Activated T-cell treated with anti-CD3 and anti-CD28 coated beads, Interleukin-2, amount 50 U/mL, for 72 hours (primary cell): ENCODE measurements at regions not wholly inside any gene's neighbourhood (a gene's known extent, or its start where the extent isn't known, plus 50 kb on each side); places are given as distances from the start of the nearest gene placed in this dataset.
A peak's percentile ranks its signal among the peaks of the same experiment; 100 is the strongest.

Experiments used
- ATAC-seq, 2 donors: fragments of 150-1000 bp; cut with Tn5 transposase; replicated peaks in 1 of 2; 2 replicates each; pipeline ENCODE4 v1.10.0; 2021; ENCODE audit warnings: moderate library complexity in 2 of 2, mild to moderate bottlenecking in 1 of 2
- DNase-seq, 2 donors: peaks; one replicate each; pipeline ENCODE4 v3.0.0; 2021 to 2022; ENCODE audit warnings: mixed read lengths in 1 of 2
- H3K27ac Mint-ChIP-seq: one replicate; pipeline ENCODE4 v1.8.0; 2022; ENCODE audit warnings: mild to moderate bottlenecking, moderate library complexity, mixed read lengths
- H3K27me3 Mint-ChIP-seq: one replicate; pipeline ENCODE4 v1.8.0; 2022; ENCODE audit warnings: low read depth, mixed read lengths
- H3K36me3 Mint-ChIP-seq, 2 donors: one replicate each; pipeline ENCODE4 v1.8.0; 2022; ENCODE audit warnings: mixed read lengths in 2 of 2, mild to moderate bottlenecking in 1 of 2; ENCODE audit not compliant: insufficient read depth in 2 of 2
- H3K4me1 Mint-ChIP-seq: one replicate; pipeline ENCODE4 v1.8.0; 2022; ENCODE audit warnings: low read depth, mixed read lengths
- H3K4me3 Mint-ChIP-seq, 2 donors: one replicate each; pipeline ENCODE4 v1.8.0; 2022; ENCODE audit warnings: mild to moderate bottlenecking in 2 of 2, mixed read lengths in 2 of 2, moderate library complexity in 2 of 2
- H3K9me3 Mint-ChIP-seq, 2 donors: one replicate each; pipeline ENCODE4 v1.8.0; 2022; ENCODE audit warnings: mixed read lengths in 2 of 2

GRCh38 chr14:22084393-22085281 lies 411.0 kb upstream of the OR4E1 start:
- Mint-ChIP-seq H3K9me3 (no peaks in the 10 kb centered on the region), H3K27ac (peak overlapping the region; percentile 38), H3K27me3 (no peaks in the 10 kb centered on the region), H3K4me3 (peak overlapping the region; percentile 50 to 77), H3K4me1 (peaks cover 24% of the 10 kb centered on the region), H3K36me3 (no peaks in the 10 kb centered on the region)
- DNase-seq (peak in 1 of 2 donors; percentile 30), ATAC-seq (peak; percentile 41 to 58)

- no peaks in the 10 kb centered on the region for H3K9me3 Mint-ChIP-seq
- ATAC-seq (no peak), DNase-seq (no peak)
- H3K4me3 Mint-ChIP-seq, result peak overlapping the region in 1 of 2 donors; percentile 16
- H3K4me1 Mint-ChIP-seq, result peaks cover 31% of the 10 kb centered on the region
- no peaks in the 10 kb centered on the region for H3K27me3 Mint-ChIP-seq
- no peak overlapping the region for H3K27ac Mint-ChIP-seq
- no peaks in the 10 kb centered on the region for H3K36me3 Mint-ChIP-seq
These were observed 407.7 kb upstream of the OR4E1 start for GRCh38 chr14:22081337-22081736.

- DNase-seq, result no peak
- H3K4me3 Mint-ChIP-seq, result no peak overlapping the region
- no peaks in the 10 kb centered on the region for H3K36me3 Mint-ChIP-seq
- H3K27ac Mint-ChIP-seq, result no peak overlapping the region
- H3K9me3 Mint-ChIP-seq, result no peaks in the 10 kb centered on the region
- no peaks in the 10 kb centered on the region for H3K27me3 Mint-ChIP-seq
- no peak for ATAC-seq
- H3K4me1 Mint-ChIP-seq, result peaks cover 26% of the 10 kb centered on the region
These were observed 406.1 kb upstream of the OR4E1 start for GRCh38 chr14:22079766-22080165.

GRCh38 chr14:22073801-22074200 lies 400.2 kb upstream of the OR4E1 start:
- Mint-ChIP-seq H3K9me3 (no peaks in the 10 kb centered on the region), H3K4me1 (peaks cover 34% of the 10 kb centered on the region), H3K27me3 (no peaks in the 10 kb centered on the region), H3K36me3 (no peaks in the 10 kb centered on the region), H3K27ac (peak overlapping the region; percentile 88), H3K4me3 (peak overlapping the region; percentile 53 to 58)
- ATAC-seq (no peak), DNase-seq (no peak)

- peaks cover 32% of the 10 kb centered on the region for H3K4me1 Mint-ChIP-seq
- no peaks in the 10 kb centered on the region for H3K36me3 Mint-ChIP-seq
- no peaks in the 10 kb centered on the region for H3K9me3 Mint-ChIP-seq
- H3K27ac Mint-ChIP-seq, result peak overlapping the region; percentile 96
- peak; percentile 46 to 52 for DNase-seq
- no peaks in the 10 kb centered on the region for H3K27me3 Mint-ChIP-seq
- peak; percentile 74 for ATAC-seq
- peak overlapping the region; percentile 87 to 96 for H3K4me3 Mint-ChIP-seq
These were observed 397.4 kb upstream of the OR4E1 start for GRCh38 chr14:22071006-22071405.

GRCh38 chr14:22070119-22070982 lies 396.7 kb upstream of the OR4E1 start:
- Mint-ChIP-seq H3K4me3 (peak overlapping the region; percentile 87 to 96), H3K27me3 (no peaks in the 10 kb centered on the region), H3K36me3 (no peaks in the 10 kb centered on the region), H3K27ac (peak overlapping the region; percentile 96), H3K9me3 (no peaks in the 10 kb centered on the region), H3K4me1 (peaks cover 39% of the 10 kb centered on the region)
- DNase-seq (peak; percentile 52 to 53), ATAC-seq (peak; percentile 86 to 89)

GRCh38 chr14:22065347-22065746 lies 391.7 kb upstream of the OR4E1 start:
- Mint-ChIP-seq H3K4me3 (peak overlapping the region; percentile 58 to 66), H3K4me1 (peaks cover 16% of the 10 kb centered on the region), H3K9me3 (no peaks in the 10 kb centered on the region), H3K36me3 (no peaks in the 10 kb centered on the region), H3K27ac (no peak overlapping the region), H3K27me3 (no peaks in the 10 kb centered on the region)
- no peak for DNase-seq
- ATAC-seq, result no peak

- peak overlapping the region; percentile 73 for H3K27ac Mint-ChIP-seq
- no peaks in the 10 kb centered on the region for H3K9me3 Mint-ChIP-seq
- peaks cover 7% of the 10 kb centered on the region for H3K4me1 Mint-ChIP-seq
- ATAC-seq (no peak), DNase-seq (no peak)
- no peaks in the 10 kb centered on the region for H3K27me3 Mint-ChIP-seq
- H3K36me3 Mint-ChIP-seq, result peaks cover 0 to 5% of the 10 kb centered on the region in 2 donors
- no peak overlapping the region for H3K4me3 Mint-ChIP-seq
These were observed 385.6 kb upstream of the OR4E1 start for GRCh38 chr14:22059201-22059600.

GRCh38 chr14:22052795-22053194 lies 379.2 kb upstream of the OR4E1 start:
- DNase-seq (peak in 1 of 2 donors; percentile 19), ATAC-seq (peak; percentile 84 to 92)
- Mint-ChIP-seq H3K27ac (peak overlapping the region; percentile 94), H3K4me3 (peak overlapping the region; percentile 72 to 80), H3K27me3 (no peaks in the 10 kb centered on the region), H3K9me3 (no peaks in the 10 kb centered on the region), H3K36me3 (peaks cover 0 to 1% of the 10 kb centered on the region in 2 donors), H3K4me1 (peaks cover 33% of the 10 kb centered on the region)

GRCh38 chr14:22047115-22047514 lies 373.5 kb upstream of the OR4E1 start:
- H3K27me3 Mint-ChIP-seq, result no peaks in the 10 kb centered on the region
- H3K36me3 Mint-ChIP-seq, result no peaks in the 10 kb centered on the region
- ATAC-seq, result peak; percentile 85 to 91
- peak; percentile 32 to 36 for DNase-seq
- no peaks in the 10 kb centered on the region for H3K9me3 Mint-ChIP-seq
- peak overlapping the region; percentile 88 for H3K27ac Mint-ChIP-seq
- H3K4me3 Mint-ChIP-seq, result peak overlapping the region; percentile 57 to 79
- H3K4me1 Mint-ChIP-seq, result peaks cover 44% of the 10 kb centered on the region

GRCh38 chr14:22046063-22046462 lies 372.4 kb upstream of the OR4E1 start:
- Mint-ChIP-seq H3K4me1 (peaks cover 41% of the 10 kb centered on the region), H3K27me3 (no peaks in the 10 kb centered on the region)
- peak; percentile 29 to 42 for ATAC-seq

GRCh38 chr14:22044193-22044592 lies 370.6 kb upstream of the OR4E1 start:
- Mint-ChIP-seq H3K4me3 (peak overlapping the region in 1 of 2 donors; percentile 39), H3K27me3 (no peaks in the 10 kb centered on the region), H3K36me3 (no peaks in the 10 kb centered on the region), H3K27ac (peak overlapping the region; percentile 38), H3K9me3 (no peaks in the 10 kb centered on the region), H3K4me1 (peaks cover 49% of the 10 kb centered on the region)
- DNase-seq, result no peak
- ATAC-seq, result no peak

More at GRCh38 chr14:22046063-22046462, 372.4 kb upstream of the OR4E1 start:
- H3K36me3 Mint-ChIP-seq, result no peaks in the 10 kb centered on the region
- H3K4me3 Mint-ChIP-seq, result peak overlapping the region; percentile 63 to 69
- H3K9me3 Mint-ChIP-seq, result no peaks in the 10 kb centered on the region
- no peak for DNase-seq
- peak overlapping the region; percentile 82 for H3K27ac Mint-ChIP-seq

- H3K27me3 Mint-ChIP-seq, result no peaks in the 10 kb centered on the region
- no peaks in the 10 kb centered on the region for H3K36me3 Mint-ChIP-seq
- peak overlapping the region; percentile 60 for H3K27ac Mint-ChIP-seq
- no peak for DNase-seq
- ATAC-seq, result peak; percentile 33 to 34
- H3K4me3 Mint-ChIP-seq, result peak overlapping the region; percentile 72 to 84
- no peaks in the 10 kb centered on the region for H3K9me3 Mint-ChIP-seq
- H3K4me1 Mint-ChIP-seq, result peaks cover 18% of the 10 kb centered on the region
These were observed 367.1 kb upstream of the OR4E1 start for GRCh38 chr14:22040781-22041125.
